Transverse colon (tissue), 3 donors: ENCODE measurements at regions not wholly inside any gene's neighbourhood (a gene's known extent, or its start where the extent isn't known, plus 50 kb on each side); places are given as distances from the start of the nearest gene placed in this dataset.

ENCODE experiments used
- CTCF ChIP-seq, 5 experiments: fragments of 200-600 bp in 3 of 5; fragments of 450-650 bp in 2 of 5; sonication (generic) in 3 of 5; IDR thresholded peaks; 1 replicate in 2 of 5; 2 replicates in 3 of 5; pipeline ENCODE4 v1.5.1; 2016 to 2017; ENCODE audit warnings: antibody characterized with exemption in 5 of 5, inconsistent platforms in 3 of 5, mild to moderate bottlenecking in 2 of 5, moderate library complexity in 1 of 5
- POLR2A ChIP-seq: fragments of 450-650 bp; IDR thresholded peaks from one replicate; pipeline ENCODE4 v1.6.1; 2016; ENCODE audit warnings: antibody characterized with exemption, mild to moderate bottlenecking, moderate library complexity

GRCh38 chr7:131046246-131046645, 281.4 kb upstream of the MKLN1 start:
- TF ChIP-seq POLR2A (no peak), CTCF (IDR thresholded peaks at IDR 0.05) (no peak)
